ENCODE measurements at regions not wholly inside any gene's neighbourhood (a gene's known extent, or its start where the extent isn't known, plus 50 kb on each side); places are given as distances from the start of the nearest gene placed in this dataset.

DNA sequence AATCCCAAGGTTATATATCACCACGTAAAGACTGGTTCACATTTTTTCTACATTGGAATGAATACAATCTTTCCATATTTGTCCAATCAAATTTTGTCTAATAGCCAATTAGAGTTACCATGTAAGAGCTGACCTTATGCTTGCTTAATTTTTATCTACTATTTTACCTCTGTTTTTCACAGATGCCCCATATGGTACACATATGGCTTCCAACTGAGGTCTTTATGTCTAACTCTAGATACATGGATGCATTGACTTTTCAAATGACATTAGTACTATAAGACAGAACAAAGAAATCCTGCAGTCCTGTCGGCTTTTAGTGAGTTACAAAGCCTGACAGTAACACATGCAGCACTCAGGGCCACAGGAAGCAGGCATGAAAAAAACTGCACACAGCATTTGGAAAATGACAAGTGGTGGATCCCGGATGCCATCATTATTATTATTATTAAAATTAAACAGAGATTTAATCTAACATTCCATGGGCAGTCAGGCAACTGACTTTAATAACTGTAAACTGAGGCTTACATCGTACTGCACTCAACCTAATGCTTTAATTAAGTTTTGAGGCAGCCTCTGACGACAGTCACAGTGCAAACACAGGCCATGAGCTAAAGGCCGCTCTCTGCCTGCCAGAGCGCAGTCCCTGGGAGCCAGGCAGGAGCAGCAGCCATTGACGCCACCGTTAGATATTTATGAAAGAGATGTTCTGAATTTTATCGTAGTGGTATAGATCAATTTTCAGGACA is 113.9 kb upstream of the TMCO5A start:
- TF ChIP-seq, protein P1, sequence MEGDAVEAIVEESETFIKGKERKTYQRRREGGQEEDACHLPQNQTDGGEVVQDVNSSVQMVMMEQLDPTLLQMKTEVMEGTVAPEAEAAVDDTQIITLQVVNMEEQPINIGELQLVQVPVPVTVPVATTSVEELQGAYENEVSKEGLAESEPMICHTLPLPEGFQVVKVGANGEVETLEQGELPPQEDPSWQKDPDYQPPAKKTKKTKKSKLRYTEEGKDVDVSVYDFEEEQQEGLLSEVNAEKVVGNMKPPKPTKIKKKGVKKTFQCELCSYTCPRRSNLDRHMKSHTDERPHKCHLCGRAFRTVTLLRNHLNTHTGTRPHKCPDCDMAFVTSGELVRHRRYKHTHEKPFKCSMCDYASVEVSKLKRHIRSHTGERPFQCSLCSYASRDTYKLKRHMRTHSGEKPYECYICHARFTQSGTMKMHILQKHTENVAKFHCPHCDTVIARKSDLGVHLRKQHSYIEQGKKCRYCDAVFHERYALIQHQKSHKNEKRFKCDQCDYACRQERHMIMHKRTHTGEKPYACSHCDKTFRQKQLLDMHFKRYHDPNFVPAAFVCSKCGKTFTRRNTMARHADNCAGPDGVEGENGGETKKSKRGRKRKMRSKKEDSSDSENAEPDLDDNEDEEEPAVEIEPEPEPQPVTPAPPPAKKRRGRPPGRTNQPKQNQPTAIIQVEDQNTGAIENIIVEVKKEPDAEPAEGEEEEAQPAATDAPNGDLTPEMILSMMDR (IDR thresholded peaks at IDR 0.05), result no peak
- TF ChIP-seq MAX (IDR thresholded peaks at IDR 0.05; ENCODE audit: low read depth) (no peak), JUND (IDR thresholded peaks at IDR 0.05) (no peak), TAF1 (IDR thresholded peaks at IDR 0.05; ENCODE audit: borderline replicate concordance, low read depth, low read length) (no peak), GABPA (IDR thresholded peaks at IDR 0.05; ENCODE audit: low read depth) (no peak), FOXM1 (IDR thresholded peaks at IDR 0.05; ENCODE audit: low read depth) (no peak), RXRA (IDR thresholded peaks at IDR 0.05; ENCODE audit: borderline replicate concordance, low read depth) (no peak), TEAD4 (IDR thresholded peaks at IDR 0.05; ENCODE audit: borderline replicate concordance, insufficient read depth) (no peak), FOXJ3 (CRISPR knock-in tag; IDR thresholded peaks at IDR 0.05) (0 out of 2 replicates have a peak, but pooled peaks have one; percentile 33)

Data from SK-N-SH (cell line).